ENCODE measurements at regions not wholly inside any gene's neighbourhood (a gene's known extent, or its start where the extent isn't known, plus 50 kb on each side); places are given as distances from the start of the nearest gene placed in this dataset.
"Not testable (repeated sequence)": the region's sequence is repeated elsewhere in the genome, so short reads cannot be mapped to it uniquely, and the experiment has no call there.

- peak; percentile 32 for TF ChIP-seq CTCF (IDR thresholded peaks at IDR 0.05; ENCODE audit: low read depth, low read length)
- H3K9me3 ChIP-seq; DNase-seq; H3K4me3 ChIP-seq (ENCODE audit: low read depth, low read length); H3K36me3 ChIP-seq; H3K27me3 ChIP-seq; H3K4me1 ChIP-seq: not testable (repeated sequence)
Observed at GRCh38 chrX:89757767-89758166, 163.9 kb upstream of the TGIF2LX start.

GRCh38 chrX:89759076-89759685, 162.5 kb upstream of the TGIF2LX start:
- not testable (repeated sequence) for DNase-seq; H3K4me1 ChIP-seq; H3K36me3 ChIP-seq; H3K4me3 ChIP-seq (ENCODE audit: low read depth, low read length); H3K27me3 ChIP-seq; H3K9me3 ChIP-seq

DNA sequence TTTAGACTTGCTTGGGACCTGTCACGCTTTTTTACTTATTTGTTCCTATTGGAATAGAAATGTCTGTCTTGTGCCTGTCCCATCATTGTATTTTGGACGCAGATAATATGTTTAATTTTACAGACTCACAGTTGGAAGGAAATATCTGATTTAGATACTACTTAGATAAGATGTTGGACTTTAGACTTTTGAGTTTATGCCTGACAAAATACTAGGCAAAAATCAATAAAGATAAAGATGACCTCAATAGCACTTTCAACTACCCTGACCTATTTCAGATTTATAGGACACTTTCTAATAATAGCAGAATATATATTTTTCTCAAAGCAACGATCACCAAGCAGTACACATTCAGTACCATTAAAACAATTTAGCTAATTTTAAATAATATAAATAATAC, 150.1 kb upstream of the TGIF2LX start:
- not testable (repeated sequence) for DNase-seq; H3K4me1 ChIP-seq; H3K27me3 ChIP-seq; H3K9me3 ChIP-seq; H3K36me3 ChIP-seq; H3K4me3 ChIP-seq (ENCODE audit: low read depth, low read length)

DNA sequence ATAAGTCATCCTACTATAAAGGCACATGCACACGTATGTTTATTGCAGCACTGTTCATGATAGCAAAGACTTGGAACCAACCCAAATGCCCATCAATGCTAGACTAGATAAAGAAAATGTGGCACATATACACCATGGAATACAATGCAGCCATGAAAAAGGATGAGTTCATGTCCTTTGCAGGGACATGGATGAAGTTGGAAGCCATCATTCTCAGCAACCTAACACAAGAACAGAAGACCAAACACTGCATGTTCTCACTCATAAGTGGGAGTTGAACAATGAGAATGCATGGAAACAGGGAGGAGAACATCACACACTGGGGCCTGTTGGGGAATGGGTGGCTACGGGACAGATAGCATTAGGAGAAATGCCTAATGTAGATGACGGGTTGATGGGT, 110.3 kb upstream of the TGIF2LX start:
- not testable (repeated sequence) for H3K27me3 ChIP-seq; H3K4me1 ChIP-seq; H3K36me3 ChIP-seq; DNase-seq; H3K4me3 ChIP-seq (ENCODE audit: low read depth, low read length); H3K9me3 ChIP-seq

GRCh38 chrX:89839723-89840122, 82.0 kb upstream of the TGIF2LX start:
- not testable (repeated sequence) for H3K27me3 ChIP-seq; H3K9me3 ChIP-seq; H3K4me3 ChIP-seq (ENCODE audit: low read depth, low read length); DNase-seq; H3K36me3 ChIP-seq; H3K4me1 ChIP-seq

GRCh38 chrX:89871662-89872061, 50.0 kb upstream of the TGIF2LX start:
- H3K27me3 ChIP-seq; H3K4me1 ChIP-seq; H3K36me3 ChIP-seq; H3K9me3 ChIP-seq; H3K4me3 ChIP-seq (ENCODE audit: low read depth, low read length): not testable (repeated sequence)
- peak; percentile 1 for DNase-seq
- peak; percentile 14; the same call in 1 of the 2 replicates for TF ChIP-seq CTCF (IDR thresholded peaks at IDR 0.05; ENCODE audit: low read depth, low read length)
